Ishikawa (cell line): ENCODE measurements at regions not wholly inside any gene's neighbourhood (a gene's known extent, or its start where the extent isn't known, plus 50 kb on each side); places are given as distances from the start of the nearest gene placed in this dataset.

ENCODE experiments used
- EP300 ChIP-seq: IDR thresholded peaks from 2 replicates; pipeline ENCODE4 v1.6.1; 2012; ENCODE audit warnings: borderline replicate concordance
- TF ChIP-seq, protein P1 (sequence below): IDR thresholded peaks from 2 replicates; pipeline ENCODE4 v1.6.1; 2012

DNA sequence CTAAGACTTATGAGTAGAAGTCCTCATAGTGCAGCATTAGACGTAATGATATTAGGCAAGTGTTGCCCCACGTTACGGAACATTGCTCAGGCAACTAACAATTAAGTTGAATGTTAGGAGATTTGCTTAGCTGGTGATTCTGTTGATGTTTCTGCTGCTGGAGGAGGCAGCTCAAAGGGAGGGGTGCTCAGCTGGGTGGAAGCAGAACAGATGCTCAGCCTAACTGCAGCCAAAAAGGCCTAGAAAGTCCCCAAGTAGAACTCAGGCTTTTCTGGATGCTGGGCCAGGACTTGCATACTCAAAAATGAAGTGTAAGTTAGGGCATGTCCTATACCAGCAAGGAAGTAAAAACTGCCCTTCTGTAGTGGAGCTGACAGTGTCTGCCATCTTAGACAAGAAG is 201.4 kb downstream of the ADRA2A start:
- no peak for TF ChIP-seq EP300
- TF ChIP-seq, protein P1, sequence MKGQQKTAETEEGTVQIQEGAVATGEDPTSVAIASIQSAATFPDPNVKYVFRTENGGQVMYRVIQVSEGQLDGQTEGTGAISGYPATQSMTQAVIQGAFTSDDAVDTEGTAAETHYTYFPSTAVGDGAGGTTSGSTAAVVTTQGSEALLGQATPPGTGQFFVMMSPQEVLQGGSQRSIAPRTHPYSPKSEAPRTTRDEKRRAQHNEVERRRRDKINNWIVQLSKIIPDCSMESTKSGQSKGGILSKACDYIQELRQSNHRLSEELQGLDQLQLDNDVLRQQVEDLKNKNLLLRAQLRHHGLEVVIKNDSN, result no peak
